ENCODE measurements at regions not wholly inside any gene's neighbourhood (a gene's known extent, or its start where the extent isn't known, plus 50 kb on each side); places are given as distances from the start of the nearest gene placed in this dataset.

DNA sequence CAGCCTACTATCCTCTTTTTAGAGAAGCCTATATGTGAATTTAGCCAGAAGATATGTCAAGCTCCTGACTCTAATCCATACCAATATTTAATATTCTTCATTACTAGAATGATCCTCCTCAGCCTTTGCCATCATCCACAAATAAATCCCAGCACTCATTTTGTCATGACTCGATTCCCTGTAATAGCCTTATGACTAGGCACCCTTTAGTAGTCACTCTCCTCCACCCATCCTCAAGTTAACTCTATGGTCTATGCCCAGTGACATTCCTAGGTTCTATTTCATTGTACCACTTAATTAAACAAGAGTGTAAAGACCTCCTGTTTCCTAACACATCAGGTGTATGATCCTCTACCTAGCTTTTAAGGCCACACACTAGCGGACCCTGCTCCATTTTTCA lies 450.4 kb upstream of the CITED2 start:
- Histone ChIP-seq H3K9me2 (replicated peaks; ENCODE audit: insufficient read depth, low read length) (no peaks in the 10 kb centered on the region), H2AFZ (ENCODE audit: low read depth, low read length, severe bottlenecking) (no peak overlapping the region), H3K36me3 (ENCODE audit: low read length) (no peaks in the 10 kb centered on the region), H3K27me3 (ENCODE audit: low read length) (no peaks in the 10 kb centered on the region), H3K9ac (ENCODE audit: low read length) (no peak overlapping the region), H3K4me3 (ENCODE audit: insufficient read depth, low read length, poor library complexity, severe bottlenecking) (no peak overlapping the region), H3K4me2 (ENCODE audit: low read depth, low read length, poor library complexity, severe bottlenecking) (no peak overlapping the region), H3K27ac (ENCODE audit: low read depth, low read length) (no peak overlapping the region), H4K20me1 (ENCODE audit: low read depth, low read length) (no peaks in the 10 kb centered on the region), H3F3A (ENCODE audit: insufficient read depth) (no peaks in the 10 kb centered on the region), H3K79me2 (ENCODE audit: insufficient read depth, low read length) (no peaks in the 10 kb centered on the region), H3K9me3 (ENCODE audit: insufficient read depth, low read length) (no peaks in the 10 kb centered on the region)
- no peak for TF ChIP-seq EZH2phosphoT487 (conservative IDR thresholded peaks at IDR 0.05; ENCODE audit: low read length)
- TF ChIP-seq, protein P1, sequence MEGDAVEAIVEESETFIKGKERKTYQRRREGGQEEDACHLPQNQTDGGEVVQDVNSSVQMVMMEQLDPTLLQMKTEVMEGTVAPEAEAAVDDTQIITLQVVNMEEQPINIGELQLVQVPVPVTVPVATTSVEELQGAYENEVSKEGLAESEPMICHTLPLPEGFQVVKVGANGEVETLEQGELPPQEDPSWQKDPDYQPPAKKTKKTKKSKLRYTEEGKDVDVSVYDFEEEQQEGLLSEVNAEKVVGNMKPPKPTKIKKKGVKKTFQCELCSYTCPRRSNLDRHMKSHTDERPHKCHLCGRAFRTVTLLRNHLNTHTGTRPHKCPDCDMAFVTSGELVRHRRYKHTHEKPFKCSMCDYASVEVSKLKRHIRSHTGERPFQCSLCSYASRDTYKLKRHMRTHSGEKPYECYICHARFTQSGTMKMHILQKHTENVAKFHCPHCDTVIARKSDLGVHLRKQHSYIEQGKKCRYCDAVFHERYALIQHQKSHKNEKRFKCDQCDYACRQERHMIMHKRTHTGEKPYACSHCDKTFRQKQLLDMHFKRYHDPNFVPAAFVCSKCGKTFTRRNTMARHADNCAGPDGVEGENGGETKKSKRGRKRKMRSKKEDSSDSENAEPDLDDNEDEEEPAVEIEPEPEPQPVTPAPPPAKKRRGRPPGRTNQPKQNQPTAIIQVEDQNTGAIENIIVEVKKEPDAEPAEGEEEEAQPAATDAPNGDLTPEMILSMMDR (IDR thresholded peaks at IDR 0.05; ENCODE audit: insufficient read depth, low read length, poor library complexity, severe bottlenecking): no peak

DNA sequence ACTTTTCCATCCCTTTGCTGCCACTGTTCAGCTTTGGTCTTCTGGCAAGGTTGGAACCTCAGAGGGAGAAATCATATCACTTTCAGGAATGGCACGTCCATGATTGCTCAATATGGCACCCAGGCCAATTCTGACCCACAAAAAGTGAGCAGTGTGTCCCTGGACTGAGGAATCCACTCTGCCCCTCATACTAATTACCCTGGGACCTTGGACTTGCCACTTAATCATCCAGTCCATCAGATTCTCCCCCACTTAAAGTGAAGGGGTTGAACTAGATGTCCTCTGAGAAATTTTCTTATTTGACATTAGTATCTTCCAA lies 449.3 kb upstream of the CITED2 start:
- Histone ChIP-seq H3K9ac (ENCODE audit: low read length) (no peak overlapping the region), H3K79me2 (ENCODE audit: insufficient read depth, low read length) (no peaks in the 10 kb centered on the region), H3K4me3 (ENCODE audit: insufficient read depth, low read length, poor library complexity, severe bottlenecking) (no peak overlapping the region), H3F3A (ENCODE audit: insufficient read depth) (no peaks in the 10 kb centered on the region), H2AFZ (ENCODE audit: low read depth, low read length, severe bottlenecking) (no peak overlapping the region), H3K4me2 (ENCODE audit: low read depth, low read length, poor library complexity, severe bottlenecking) (no peak overlapping the region), H3K36me3 (ENCODE audit: low read length) (no peaks in the 10 kb centered on the region), H3K27me3 (ENCODE audit: low read length) (no peaks in the 10 kb centered on the region), H3K27ac (ENCODE audit: low read depth, low read length) (no peak overlapping the region), H3K9me2 (replicated peaks; ENCODE audit: insufficient read depth, low read length) (no peaks in the 10 kb centered on the region), H4K20me1 (ENCODE audit: low read depth, low read length) (no peaks in the 10 kb centered on the region), H3K9me3 (ENCODE audit: insufficient read depth, low read length) (no peaks in the 10 kb centered on the region)
- no peak for TF ChIP-seq EZH2phosphoT487 (conservative IDR thresholded peaks at IDR 0.05; ENCODE audit: low read length)
- TF ChIP-seq, protein P1 (IDR thresholded peaks at IDR 0.05; ENCODE audit: insufficient read depth, low read length, poor library complexity, severe bottlenecking): no peak

DNA sequence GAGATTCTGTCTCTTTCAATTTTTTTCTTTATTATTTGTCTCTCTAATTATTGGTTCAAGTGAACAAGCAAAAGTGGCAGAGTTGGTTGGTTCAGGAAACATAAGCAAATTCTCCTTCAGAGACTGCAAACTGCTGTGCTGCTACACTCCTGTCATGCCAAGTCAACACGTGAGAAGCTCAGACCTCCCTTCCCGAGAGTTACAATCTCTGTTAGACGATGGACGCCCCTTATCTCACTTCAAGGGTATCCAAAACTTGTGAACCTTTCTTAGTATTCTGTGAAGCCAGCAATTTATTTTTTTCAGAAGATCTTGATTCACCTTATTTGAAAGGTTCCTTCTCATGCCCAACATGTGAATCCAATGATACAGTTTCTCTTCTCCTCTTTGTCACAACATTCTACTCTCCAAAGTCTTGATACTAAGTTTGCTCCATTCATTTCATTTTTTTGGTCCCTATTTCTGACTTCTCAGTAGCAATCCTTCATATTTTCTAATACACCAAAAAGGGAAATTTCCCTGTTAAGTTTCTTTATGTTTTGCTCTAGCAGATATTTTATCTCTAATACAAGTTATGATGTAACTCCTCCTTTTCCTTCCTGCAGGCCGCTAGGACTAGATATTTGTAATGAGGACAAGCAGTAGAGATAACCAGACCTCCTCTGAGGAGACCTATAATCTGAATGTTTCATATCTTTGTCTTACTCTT lies 448.8 kb upstream of the CITED2 start:
- H3K9me3 ChIP-seq (ENCODE audit: insufficient read depth, low read length): no peaks in the 10 kb centered on the region
- H3K4me2 ChIP-seq (ENCODE audit: low read depth, low read length, poor library complexity, severe bottlenecking): no peak overlapping the region
- no peaks in the 10 kb centered on the region for H4K20me1 ChIP-seq (ENCODE audit: low read depth, low read length)
- H3K9me2 ChIP-seq (replicated peaks; ENCODE audit: insufficient read depth, low read length): no peaks in the 10 kb centered on the region
- TF ChIP-seq, protein P1 (IDR thresholded peaks at IDR 0.05; ENCODE audit: insufficient read depth, low read length, poor library complexity, severe bottlenecking): no peak
- TF ChIP-seq EZH2phosphoT487 (conservative IDR thresholded peaks at IDR 0.05; ENCODE audit: low read length): no peak
- no peaks in the 10 kb centered on the region for H3F3A ChIP-seq (ENCODE audit: insufficient read depth)
- H3K9ac ChIP-seq (ENCODE audit: low read length): no peak overlapping the region
- no peaks in the 10 kb centered on the region for H3K79me2 ChIP-seq (ENCODE audit: insufficient read depth, low read length)
- H3K27ac ChIP-seq (ENCODE audit: low read depth, low read length): no peak overlapping the region
- H2AFZ ChIP-seq (ENCODE audit: low read depth, low read length, severe bottlenecking): no peak overlapping the region
- no peaks in the 10 kb centered on the region for H3K36me3 ChIP-seq (ENCODE audit: low read length)
- no peaks in the 10 kb centered on the region for H3K27me3 ChIP-seq (ENCODE audit: low read length)
- H3K4me3 ChIP-seq (ENCODE audit: insufficient read depth, low read length, poor library complexity, severe bottlenecking): no peak overlapping the region
